AG04450 (cell line): ENCODE measurements at regions not wholly inside any gene's neighbourhood (a gene's known extent, or its start where the extent isn't known, plus 50 kb on each side); places are given as distances from the start of the nearest gene placed in this dataset.

Source experiments
- CTCF ChIA-PET: fragments of 300-600, 350-600 bp; formaldehyde crosslinking; extraction: SDS; loops from one replicate; lab custom pipeline; 2022; ENCODE audit warnings: antibody characterized with exemption, inconsistent platforms; lab: Charles Lee
- POLR2A ChIA-PET: fragments of 350-600 bp; formaldehyde crosslinking; extraction: SDS; loops from one replicate; lab custom pipeline; 2021; ENCODE audit warnings: antibody characterized with exemption, inconsistent platforms; lab: Yijun Ruan, JAX
- DNase-seq: peaks from one replicate; pipeline ENCODE4 v3.0.0-alpha.2; 2011; ENCODE audit warnings: low read depth, low spot score
- H3K27ac ChIP-seq: one replicate; pipeline ENCODE4 v1.5.1; 2012; ENCODE audit warnings: low read depth, low read length, control low read depth
- H3K27me3 ChIP-seq: one replicate; pipeline ENCODE4 v1.6.0; 2012; ENCODE audit warnings: low read length; ENCODE audit not compliant: control insufficient read depth, insufficient read depth
- H3K4me3 ChIP-seq: 2 replicates; pipeline ENCODE4 v1.5.1; 2011; ENCODE audit warnings: mild to moderate bottlenecking, low read depth, low read length, control low read depth
- H3K9me3 ChIP-seq: 2 replicates; pipeline ENCODE4 v1.5.1; 2012; ENCODE audit warnings: low read length; ENCODE audit not compliant: control insufficient read depth, insufficient read depth
- TF ChIP-seq, protein P1 (sequence below): IDR thresholded peaks from 2 replicates; pipeline ENCODE4 v1.5.1; 2011; ENCODE audit warnings: low read depth, low read length, control low read depth, inconsistent platforms

DNA sequence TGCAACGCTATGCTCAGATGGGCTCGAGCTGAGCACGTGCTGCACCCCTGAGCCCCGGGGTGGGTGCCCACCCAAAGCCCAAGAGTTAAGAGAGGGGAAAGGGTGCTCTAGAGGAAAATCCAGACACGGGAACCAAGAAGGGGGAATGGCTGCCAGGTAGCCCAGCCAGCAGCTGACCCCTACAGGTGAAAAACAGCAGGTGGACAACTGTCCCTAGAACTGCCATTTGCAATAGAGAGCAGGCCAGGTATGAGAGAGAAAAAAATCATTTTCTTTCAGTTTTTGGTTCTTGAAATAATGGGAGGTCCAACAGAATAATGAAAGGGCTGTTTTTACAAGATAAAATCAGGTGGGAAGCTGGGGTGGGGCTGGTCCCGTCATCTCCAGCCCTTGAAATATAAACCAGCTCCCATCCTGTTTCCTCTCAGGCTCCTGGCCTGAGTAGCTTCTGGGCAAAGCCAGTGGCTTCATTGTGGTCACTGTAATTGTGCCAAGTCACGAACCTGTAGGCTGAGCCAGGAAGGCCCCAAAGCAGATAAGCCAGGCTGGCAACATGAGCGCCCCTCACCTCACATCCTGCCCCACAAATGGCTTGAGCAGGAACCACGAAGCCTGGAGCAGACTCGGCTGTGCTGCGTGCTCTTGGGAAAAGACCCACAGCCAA is 257.8 kb downstream of the SNX10 start:
- Histone ChIP-seq H3K4me3 (no peak overlapping the region), H3K27ac (no peak overlapping the region), H3K27me3 (no peaks in the 10 kb centered on the region), H3K9me3 (no peaks in the 10 kb centered on the region)
- TF ChIP-seq, protein P1, sequence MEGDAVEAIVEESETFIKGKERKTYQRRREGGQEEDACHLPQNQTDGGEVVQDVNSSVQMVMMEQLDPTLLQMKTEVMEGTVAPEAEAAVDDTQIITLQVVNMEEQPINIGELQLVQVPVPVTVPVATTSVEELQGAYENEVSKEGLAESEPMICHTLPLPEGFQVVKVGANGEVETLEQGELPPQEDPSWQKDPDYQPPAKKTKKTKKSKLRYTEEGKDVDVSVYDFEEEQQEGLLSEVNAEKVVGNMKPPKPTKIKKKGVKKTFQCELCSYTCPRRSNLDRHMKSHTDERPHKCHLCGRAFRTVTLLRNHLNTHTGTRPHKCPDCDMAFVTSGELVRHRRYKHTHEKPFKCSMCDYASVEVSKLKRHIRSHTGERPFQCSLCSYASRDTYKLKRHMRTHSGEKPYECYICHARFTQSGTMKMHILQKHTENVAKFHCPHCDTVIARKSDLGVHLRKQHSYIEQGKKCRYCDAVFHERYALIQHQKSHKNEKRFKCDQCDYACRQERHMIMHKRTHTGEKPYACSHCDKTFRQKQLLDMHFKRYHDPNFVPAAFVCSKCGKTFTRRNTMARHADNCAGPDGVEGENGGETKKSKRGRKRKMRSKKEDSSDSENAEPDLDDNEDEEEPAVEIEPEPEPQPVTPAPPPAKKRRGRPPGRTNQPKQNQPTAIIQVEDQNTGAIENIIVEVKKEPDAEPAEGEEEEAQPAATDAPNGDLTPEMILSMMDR: no peak
- no peak for DNase-seq
- POLR2A ChIA-PET: no interaction called here
- CTCF ChIA-PET: no interaction called here

DNA sequence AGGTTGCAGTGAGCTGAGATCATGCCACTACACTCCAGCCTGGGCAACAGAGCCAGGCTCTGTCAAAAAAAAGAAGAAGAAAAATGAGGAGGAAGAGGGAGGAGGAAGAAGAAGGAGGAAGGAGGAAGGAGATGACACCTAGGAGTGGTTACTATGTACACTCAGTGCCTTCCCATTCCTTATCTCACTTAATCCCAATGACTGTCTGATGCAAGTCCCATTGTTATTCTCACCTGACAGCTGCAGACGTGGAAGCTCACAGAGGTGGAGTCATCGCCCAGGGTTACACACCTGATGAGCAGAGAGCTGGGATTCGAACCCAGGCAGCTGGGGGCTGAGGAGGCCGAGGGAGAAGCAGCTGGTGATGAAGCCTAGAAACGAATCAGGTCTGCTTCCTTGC is 258.8 kb downstream of the SNX10 start:
- TF ChIP-seq, protein P1: no peak
- DNase-seq: no peak
- Histone ChIP-seq H3K27me3 (no peaks in the 10 kb centered on the region), H3K27ac (no peak overlapping the region), H3K9me3 (no peaks in the 10 kb centered on the region), H3K4me3 (no peak overlapping the region)
- ChIA-PET POLR2A (no interaction called here), CTCF (no interaction called here)

DNA sequence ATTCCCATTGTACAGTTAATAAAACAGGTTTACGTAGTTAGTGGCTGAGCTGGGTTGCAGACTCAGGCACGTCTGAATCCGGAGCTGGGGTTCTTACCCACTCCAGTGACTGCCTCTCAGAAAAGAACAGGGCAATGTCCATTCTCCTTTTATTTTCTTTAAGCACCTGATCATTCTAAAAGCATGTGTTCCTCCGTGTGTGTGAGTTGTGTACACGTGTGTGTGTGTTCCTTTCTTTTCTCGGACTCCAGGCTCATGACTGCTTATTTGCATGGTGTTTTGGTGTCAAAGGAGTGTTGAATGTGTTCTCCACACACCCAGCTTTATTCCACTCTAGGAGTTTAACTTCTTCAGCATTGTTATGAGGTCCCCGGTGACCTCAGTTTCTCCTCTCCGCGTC is 260.1 kb downstream of the SNX10 start:
- TF ChIP-seq, protein P1: no peak
- no peaks in the 10 kb centered on the region for H3K27me3 ChIP-seq
- H3K4me3 ChIP-seq: no peak overlapping the region
- ChIA-PET CTCF (no interaction called here), POLR2A (no interaction called here)
- DNase-seq: no peak
- H3K9me3 ChIP-seq: no peaks in the 10 kb centered on the region
- H3K27ac ChIP-seq: no peak overlapping the region

DNA sequence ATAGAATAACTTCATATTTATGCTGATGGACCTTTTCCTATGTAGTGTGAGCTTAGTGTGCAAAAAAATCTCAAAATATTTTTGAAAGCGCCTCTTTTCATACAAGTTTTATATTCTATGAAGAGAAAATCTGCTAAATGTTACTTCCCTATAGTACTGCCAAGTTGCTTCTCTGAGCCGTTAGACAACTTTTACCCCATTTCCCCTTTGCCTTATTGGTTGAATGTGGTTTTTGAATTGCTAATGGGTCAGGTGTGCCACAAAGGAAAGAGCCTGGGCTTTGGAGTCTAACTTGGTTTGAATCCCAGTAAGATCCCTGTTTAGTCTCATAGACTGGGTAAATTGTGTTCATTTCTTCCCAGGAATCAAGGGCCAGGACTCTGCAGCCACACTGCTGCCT is 261.5 kb downstream of the SNX10 start:
- H3K27ac ChIP-seq: no peak overlapping the region
- TF ChIP-seq, protein P1: no peak
- DNase-seq: no peak
- H3K4me3 ChIP-seq: no peak overlapping the region
- H3K9me3 ChIP-seq: no peaks in the 10 kb centered on the region
- POLR2A ChIA-PET: no interaction called here
- CTCF ChIA-PET: no interaction called here
- no peaks in the 10 kb centered on the region for H3K27me3 ChIP-seq

DNA sequence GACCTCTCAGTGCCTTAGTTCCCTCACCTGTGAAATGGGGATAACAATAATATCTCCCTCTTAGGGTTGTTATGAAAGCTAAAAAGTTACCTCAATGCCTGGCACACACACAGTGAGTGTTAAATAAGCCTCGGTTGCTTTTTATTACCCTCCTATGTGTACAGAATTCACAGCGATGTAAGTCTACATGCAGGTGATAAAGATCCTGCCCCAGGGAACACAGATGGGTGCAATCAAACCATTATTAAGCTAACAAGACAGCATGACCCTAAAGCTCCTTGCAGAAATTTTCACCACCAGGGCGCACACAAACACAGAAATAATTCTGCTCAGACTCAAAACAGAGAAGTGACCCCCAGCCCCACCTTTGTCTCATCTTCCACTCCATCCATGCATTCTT is 261.9 kb downstream of the SNX10 start:
- TF ChIP-seq, protein P1: no peak
- Histone ChIP-seq H3K4me3 (no peak overlapping the region), H3K27ac (no peak overlapping the region), H3K27me3 (peaks cover 3% of the 10 kb centered on the region), H3K9me3 (no peaks in the 10 kb centered on the region)
- ChIA-PET CTCF (no interaction called here), POLR2A (no interaction called here)
- no peak for DNase-seq
